KBM-7 (cell line): ENCODE measurements at regions not wholly inside any gene's neighbourhood (a gene's known extent, or its start where the extent isn't known, plus 50 kb on each side); places are given as distances from the start of the nearest gene placed in this dataset.

Experiments
- DNase-seq: peaks from one replicate; pipeline ENCODE4 v3.0.0-alpha.2; 2015
- in situ Hi-C: fragments of 300-500 bp; cut with MboI; formaldehyde crosslinking; loops from 2 replicates; pipeline ENCODE4 v1.14.3; 2020; ENCODE audit warnings: low sequenced_read_pairs, low pct_unique_long_range_greater_than_20kb, mixed read lengths

DNA sequence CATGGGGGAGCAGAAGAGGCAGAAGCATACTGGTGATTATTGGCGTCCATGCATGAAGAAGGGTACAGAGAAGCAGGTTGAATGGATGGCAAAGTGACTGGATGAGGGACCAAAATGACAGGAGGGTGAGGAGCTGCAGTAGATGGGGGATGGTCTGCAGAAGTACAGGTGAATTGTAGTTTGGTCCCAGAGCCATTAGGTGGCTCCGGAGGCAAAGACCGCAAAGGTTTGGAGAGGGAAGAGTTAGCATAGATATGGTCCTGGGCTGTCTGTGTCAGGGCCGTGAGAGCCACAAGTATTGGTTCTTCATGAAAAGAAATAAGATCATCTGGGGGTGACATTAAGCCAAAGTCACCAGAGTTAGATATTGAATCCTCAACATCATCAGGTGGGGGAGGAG lies 59.0 kb upstream of the ZNF726 start:
- no peak for DNase-seq
- in situ Hi-C loops = no loop called here

DNA sequence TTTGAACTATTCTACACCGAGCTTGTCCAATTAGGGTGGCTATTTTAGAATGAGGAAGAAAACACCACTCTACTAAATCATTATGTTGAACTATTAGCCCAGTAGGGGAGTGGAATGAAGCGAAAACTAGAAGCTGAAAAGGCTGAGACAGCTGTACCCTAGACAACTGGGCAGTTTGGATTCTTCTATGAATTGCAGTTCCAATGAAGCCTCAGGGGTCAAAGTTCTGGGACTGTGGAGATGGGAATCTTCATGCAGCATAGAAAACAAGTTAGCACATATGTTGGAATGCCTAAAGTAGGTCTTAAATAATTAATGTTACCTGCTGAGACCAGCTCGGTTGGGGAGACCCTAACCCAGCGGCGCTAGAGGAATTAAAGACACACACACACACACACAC lies 62.7 kb upstream of the ZNF726 start:
- DNase-seq = no peak
- in situ Hi-C loops = no loop called here

DNA sequence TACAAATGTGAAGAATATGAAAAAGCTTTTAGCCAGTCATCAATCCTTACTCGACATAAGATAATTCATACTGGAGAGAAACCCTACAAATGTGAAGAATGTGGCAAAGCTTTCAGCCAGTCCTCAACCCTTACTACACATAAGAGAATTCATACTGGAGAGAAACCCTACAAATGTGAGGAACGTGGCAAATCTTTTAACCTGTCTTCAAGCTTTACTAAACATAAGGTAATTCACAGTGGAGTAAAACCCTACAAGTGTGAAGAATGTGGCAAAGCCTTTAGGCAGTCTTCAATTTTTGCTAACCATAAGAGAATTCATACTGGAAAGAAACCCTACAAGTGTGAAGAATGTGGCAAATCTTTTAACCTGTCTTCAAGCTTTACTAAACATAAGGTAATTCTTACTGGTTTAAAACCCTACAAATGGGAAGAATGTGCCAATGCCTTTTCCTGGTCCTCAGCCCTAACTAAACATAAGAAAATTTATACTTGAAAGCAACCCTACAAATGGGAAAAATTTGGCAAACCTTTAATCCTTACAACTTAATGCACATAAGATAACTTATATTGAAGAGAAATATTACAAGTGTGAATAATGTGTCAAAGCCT lies 74.1 kb upstream of the ZNF681 start:
- in situ Hi-C loops = no loop called here

DNA sequence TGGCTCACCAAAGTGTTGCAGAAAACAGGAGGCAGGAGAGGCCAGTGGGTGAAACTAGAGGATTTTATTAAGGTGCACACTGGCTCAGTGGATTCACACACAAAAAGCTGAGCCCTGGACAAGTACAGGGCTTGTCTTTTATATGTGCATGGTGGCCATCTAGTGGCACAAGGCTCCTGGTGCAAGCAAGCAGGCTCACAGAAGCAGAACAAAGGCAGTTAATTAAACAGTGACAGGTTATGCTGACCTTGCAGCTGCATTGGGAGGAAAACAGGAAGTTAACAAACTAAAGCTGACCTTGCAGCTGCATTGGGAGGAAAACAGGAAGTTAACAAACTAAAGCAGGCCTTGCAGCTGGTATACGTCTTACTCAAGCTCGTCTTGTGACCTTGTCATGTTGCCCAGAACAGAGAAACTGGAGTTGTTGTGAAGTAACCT lies 65.3 kb upstream of the ZNF681 start:
- in situ Hi-C loops = no loop called here
- DNase-seq = peak; percentile 94

More for the DNA sequence above, 74.1 kb upstream of the ZNF681 start:
- no peak for DNase-seq

DNA sequence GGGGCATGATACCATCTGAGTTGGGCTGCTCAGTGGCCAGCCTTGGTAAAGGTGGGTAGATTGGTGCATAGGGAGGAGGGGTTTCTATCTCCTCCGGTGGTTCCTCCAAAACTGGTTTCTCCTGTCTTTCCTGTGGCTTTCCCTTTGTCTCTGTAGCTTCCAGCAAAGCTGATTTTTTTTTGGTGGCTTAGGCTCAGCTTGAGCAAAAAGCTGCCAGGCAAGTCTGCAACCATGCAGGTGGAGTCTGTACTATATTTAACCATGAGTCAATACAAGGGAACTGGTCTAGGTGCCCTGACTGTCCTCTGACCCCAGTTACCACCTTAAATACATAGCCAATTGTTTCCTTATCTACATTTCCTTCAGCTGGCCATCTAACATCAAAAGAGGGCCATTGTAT lies 64.0 kb upstream of the ZNF681 start:
- DNase-seq = no peak
- in situ Hi-C loops = no loop called here

DNA sequence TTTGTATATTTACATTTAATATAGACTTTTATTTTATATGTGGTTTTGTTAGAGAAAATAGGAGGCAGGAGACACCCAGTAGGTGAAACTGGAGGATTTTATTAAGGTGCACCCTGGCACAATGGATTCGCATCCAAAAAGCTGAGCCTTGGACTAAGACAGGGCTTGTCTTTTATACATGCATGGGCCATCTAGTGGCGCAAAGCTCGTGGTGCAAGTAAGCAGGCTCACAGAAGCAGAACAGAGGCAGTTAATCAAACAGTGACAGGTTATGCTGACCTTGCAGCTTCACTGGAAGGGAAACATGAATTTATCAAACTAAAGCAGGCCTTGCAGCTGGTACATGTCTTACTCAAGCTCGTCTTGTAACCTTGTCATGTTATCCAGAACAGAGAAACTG lies 58.8 kb upstream of the ZNF681 start:
- peak; percentile 42 for DNase-seq
- in situ Hi-C loops = no loop called here

DNA sequence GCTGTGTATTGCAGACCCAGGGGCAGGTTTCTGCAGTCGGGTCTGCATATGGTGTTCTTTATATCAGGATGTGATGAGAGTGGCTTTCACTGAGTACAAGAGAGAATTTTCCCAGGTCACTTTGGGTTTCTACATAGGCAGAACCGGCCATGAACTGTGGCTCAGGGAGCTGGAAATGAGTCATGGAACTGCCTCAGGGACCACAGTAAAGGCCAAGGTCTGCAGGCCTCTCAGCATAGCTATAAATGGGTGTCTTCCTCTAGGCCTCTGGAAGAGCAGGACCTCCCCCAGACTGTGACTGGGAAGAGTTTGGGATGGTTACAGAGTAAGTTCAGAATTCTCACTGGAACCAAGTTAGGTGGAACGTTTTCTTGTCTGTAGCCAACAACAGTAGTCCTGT lies 51.8 kb upstream of the ZNF681 start:
- in situ Hi-C loops = no loop called here
- DNase-seq = no peak
